Trophoblast cell (in vitro differentiated cells and primary cell): ENCODE measurements at regions not wholly inside any gene's neighbourhood (a gene's known extent, or its start where the extent isn't known, plus 50 kb on each side); places are given as distances from the start of the nearest gene placed in this dataset.

Experiments
- DNase-seq, 2 donors: peaks; one replicate each; pipeline ENCODE4 v3.0.0-alpha.2; 2016
- H2AFZ ChIP-seq: 2 replicates; pipeline ENCODE4 v1.6.1; 2013; ENCODE audit warnings: low read length, moderate library complexity, mild to moderate bottlenecking; ENCODE audit not compliant: insufficient read depth, poor library complexity
- H2AK5ac ChIP-seq: 2 replicates; pipeline ENCODE4 v1.6.1; 2013; ENCODE audit warnings: mild to moderate bottlenecking, low read length
- H2BK120ac ChIP-seq: 2 replicates; pipeline ENCODE4 v1.6.1; 2013; ENCODE audit warnings: low read length, mild to moderate bottlenecking, moderate library complexity; ENCODE audit not compliant: insufficient read depth, poor library complexity
- H2BK12ac ChIP-seq: 2 replicates; pipeline ENCODE4 v1.6.1; 2013; ENCODE audit warnings: mild to moderate bottlenecking, low read length, moderate library complexity
- H2BK5ac ChIP-seq: 2 replicates; pipeline ENCODE4 v1.6.1; 2013; ENCODE audit warnings: low read length, low read depth, moderate library complexity, mild to moderate bottlenecking; ENCODE audit not compliant: poor library complexity
- H3K14ac ChIP-seq: 2 replicates; pipeline ENCODE4 v1.6.1; 2013; ENCODE audit warnings: mild to moderate bottlenecking, low read length
- H3K18ac ChIP-seq: 2 replicates; pipeline ENCODE4 v1.6.1; 2013; ENCODE audit warnings: mild to moderate bottlenecking, low read length
- H3K23ac ChIP-seq: 2 replicates; pipeline ENCODE4 v1.6.1; 2013; ENCODE audit warnings: low read length
- H3K27ac ChIP-seq: 2 replicates; pipeline ENCODE4 v1.5.1; 2013; ENCODE audit warnings: low read depth, mild to moderate bottlenecking, inconsistent platforms, low read length, moderate library complexity
- H3K27me3 ChIP-seq: 2 replicates; pipeline ENCODE4 v1.6.1; 2013; ENCODE audit warnings: inconsistent platforms, mild to moderate bottlenecking, low read length, moderate library complexity; ENCODE audit not compliant: insufficient read depth
- H3K36me3 ChIP-seq, 2 experiments: 1 replicate in 1 of 2; 2 replicates in 1 of 2; pipeline ENCODE4 v1.6.1; 2013; ENCODE audit warnings: low read length in 2 of 2, mild to moderate bottlenecking in 2 of 2, moderate library complexity in 1 of 2; ENCODE audit not compliant: insufficient read depth in 2 of 2, control insufficient read depth in 1 of 2
- H3K4ac ChIP-seq: 2 replicates; pipeline ENCODE4 v1.6.1; 2013; ENCODE audit warnings: low read depth, mild to moderate bottlenecking, low read length, moderate library complexity
- H3K4me1 ChIP-seq, 2 experiments: 1 replicate in 1 of 2; 2 replicates in 1 of 2; pipeline ENCODE4 v1.6.1; 2013; ENCODE audit warnings: low read length in 2 of 2, mild to moderate bottlenecking in 2 of 2, moderate library complexity in 1 of 2; ENCODE audit not compliant: insufficient read depth in 2 of 2, control insufficient read depth in 1 of 2
- H3K4me2 ChIP-seq: 2 replicates; pipeline ENCODE4 v1.6.1; 2013; ENCODE audit warnings: inconsistent platforms, mild to moderate bottlenecking, low read length, moderate library complexity
- H3K4me3 ChIP-seq: 2 replicates; pipeline ENCODE4 v1.5.1; 2013; ENCODE audit warnings: mild to moderate bottlenecking, low read depth, low read length, inconsistent platforms
- H3K79me1 ChIP-seq: one replicate; pipeline ENCODE4 v1.6.1; 2013; ENCODE audit warnings: low read length
- H3K79me2 ChIP-seq: 2 replicates; pipeline ENCODE4 v1.6.1; 2013; ENCODE audit warnings: low read length, mild to moderate bottlenecking; ENCODE audit not compliant: control insufficient read depth, insufficient read depth, poor library complexity
- H3K9ac ChIP-seq: 2 replicates; pipeline ENCODE4 v1.6.1; 2013; ENCODE audit warnings: mild to moderate bottlenecking, low read length
- H3K9me3 ChIP-seq: 2 replicates; pipeline ENCODE4 v1.6.1; 2013; ENCODE audit warnings: low read depth, mild to moderate bottlenecking, control low read depth, inconsistent platforms, low read length; ENCODE audit not compliant: insufficient read depth
- H4K12ac ChIP-seq: 2 replicates; pipeline ENCODE4 v1.6.1; 2013; ENCODE audit warnings: low read depth, mild to moderate bottlenecking, low read length, moderate library complexity
- H4K8ac ChIP-seq: 2 replicates; pipeline ENCODE4 v1.6.1; 2013; ENCODE audit warnings: low read depth, mild to moderate bottlenecking, low read length, moderate library complexity
- H4K91ac ChIP-seq: one replicate; pipeline ENCODE4 v1.6.1; 2013; ENCODE audit warnings: low read depth, mild to moderate bottlenecking, low read length, moderate library complexity
- WGBS: extraction: QIAGEN DNeasy Blood & Tissue Kit; methylation state at CpG from one replicate; pipeline ENCODE4 v1.1.7; 2013; ENCODE audit warnings: missing lambda C conversion rate; ENCODE audit not compliant: insufficient read length, insufficient coverage; ENCODE audit errors: extremely low coverage; 5-methylcytosine and 5-hydroxymethylcytosine counted together

DNA sequence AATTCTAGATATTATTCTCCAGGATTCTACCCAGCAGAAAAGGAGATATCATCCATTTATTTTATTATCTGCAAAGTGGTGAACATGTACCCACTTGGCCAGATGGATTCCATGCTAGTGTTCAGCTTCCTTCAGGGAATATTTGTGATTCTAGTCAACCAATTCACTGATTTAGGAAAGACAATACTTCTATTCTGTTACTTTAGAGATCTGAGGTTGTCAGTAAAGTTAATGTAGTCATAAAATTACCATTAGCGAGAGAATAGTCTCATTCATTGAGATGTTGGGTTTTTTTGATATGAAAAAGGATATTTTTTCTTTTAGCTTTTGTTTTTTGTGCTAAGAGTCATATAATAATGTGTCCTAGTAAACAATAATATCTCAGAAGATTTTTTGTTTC, 222.8 kb downstream of the CGGBP1 start:
- H2BK12ac ChIP-seq = no peak overlapping the region
- WGBS = no CpG with 5 or more reads among the region's 1 CpG
- H3K36me3 ChIP-seq = no peaks in the 10 kb centered on the region
- H2BK120ac ChIP-seq = no peak overlapping the region
- H3K4ac ChIP-seq = no peak overlapping the region
- no peak overlapping the region for H3K9ac ChIP-seq
- H3K18ac ChIP-seq = no peak overlapping the region
- no peak overlapping the region for H4K12ac ChIP-seq
- H3K4me2 ChIP-seq = no peak overlapping the region
- H2AK5ac ChIP-seq = no peak overlapping the region
- H4K8ac ChIP-seq = no peak overlapping the region
- H3K14ac ChIP-seq = no peak overlapping the region
- no peak overlapping the region for H3K27ac ChIP-seq
- no peak overlapping the region for H2BK5ac ChIP-seq
- no peaks in the 10 kb centered on the region for H3K9me3 ChIP-seq
- no peak for DNase-seq
- no peak overlapping the region for H2AFZ ChIP-seq
- no peaks in the 10 kb centered on the region for H3K27me3 ChIP-seq
- no peaks in the 10 kb centered on the region for H3K79me2 ChIP-seq
- peaks cover 0 to 2% of the 10 kb centered on the region in 2 experiments for H3K4me1 ChIP-seq
- H3K79me1 ChIP-seq = no peaks in the 10 kb centered on the region
- H3K4me3 ChIP-seq = no peak overlapping the region
- no peak overlapping the region for H4K91ac ChIP-seq
- no peak overlapping the region for H3K23ac ChIP-seq

DNA sequence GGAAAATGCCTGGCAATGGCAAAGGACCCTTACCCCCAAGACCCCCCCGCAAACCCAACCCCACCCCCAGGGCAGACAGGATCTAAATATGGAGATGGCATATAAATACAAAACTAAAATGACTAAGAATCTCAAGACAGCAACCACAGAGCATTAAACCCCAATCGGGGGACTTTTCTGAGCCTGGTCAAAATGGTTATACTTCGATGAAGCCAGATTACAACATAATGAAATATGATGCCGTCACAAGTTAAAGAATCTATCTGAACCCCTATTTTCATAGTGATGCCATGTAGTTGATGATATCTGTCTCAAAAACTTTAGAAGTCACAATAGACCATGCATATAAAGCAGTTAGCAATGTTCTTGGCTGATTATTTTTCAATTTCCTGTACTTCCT, 223.6 kb downstream of the CGGBP1 start:
- H3K4me1 ChIP-seq = peaks cover 0 to 2% of the 10 kb centered on the region in 2 experiments
- H3K36me3 ChIP-seq = no peaks in the 10 kb centered on the region
- no peak overlapping the region for H3K27ac ChIP-seq
- no peaks in the 10 kb centered on the region for H3K27me3 ChIP-seq
- no peak overlapping the region for H3K23ac ChIP-seq
- H3K79me1 ChIP-seq = no peaks in the 10 kb centered on the region
- no peak overlapping the region for H3K9ac ChIP-seq
- DNase-seq = no peak
- no peak overlapping the region for H2BK120ac ChIP-seq
- no peak overlapping the region for H2BK12ac ChIP-seq
- H2AK5ac ChIP-seq = no peak overlapping the region
- H3K4ac ChIP-seq = no peak overlapping the region
- no peak overlapping the region for H4K12ac ChIP-seq
- no peak overlapping the region for H4K91ac ChIP-seq
- no peak overlapping the region for H2BK5ac ChIP-seq
- H4K8ac ChIP-seq = no peak overlapping the region
- H3K79me2 ChIP-seq = no peaks in the 10 kb centered on the region
- H3K4me3 ChIP-seq = no peak overlapping the region
- H3K18ac ChIP-seq = no peak overlapping the region
- H3K14ac ChIP-seq = no peak overlapping the region
- H3K4me2 ChIP-seq = no peak overlapping the region
- H3K9me3 ChIP-seq = no peaks in the 10 kb centered on the region
- whole genome bisulfite sequencing = no CpG with 5 or more reads among the region's 4 CpGs
- H2AFZ ChIP-seq = no peak overlapping the region

GRCh38 chr3:87834327-87834726, 224.5 kb downstream of the CGGBP1 start:
- Histone ChIP-seq H3K9ac (no peak overlapping the region), H3K79me2 (no peaks in the 10 kb centered on the region), H2AK5ac (no peak overlapping the region), H3K14ac (no peak overlapping the region), H3K18ac (no peak overlapping the region), H3K36me3 (no peaks in the 10 kb centered on the region), H4K12ac (no peak overlapping the region), H2BK12ac (no peak overlapping the region), H4K91ac (no peak overlapping the region), H3K27me3 (no peaks in the 10 kb centered on the region), H3K4me3 (no peak overlapping the region), H4K8ac (no peak overlapping the region), H2BK5ac (no peak overlapping the region), H3K4me1 (peaks cover 0 to 2% of the 10 kb centered on the region in 2 experiments), H3K23ac (no peak overlapping the region), H3K27ac (no peak overlapping the region), H3K9me3 (no peaks in the 10 kb centered on the region), H2AFZ (no peak overlapping the region), H3K4ac (no peak overlapping the region), H3K79me1 (no peaks in the 10 kb centered on the region), H3K4me2 (no peak overlapping the region), H2BK120ac (no peak overlapping the region)
- no CpG with 5 or more reads among the region's 2 CpGs for WGBS
- DNase-seq = no peak

- H2BK12ac ChIP-seq = no peak overlapping the region
- H3K36me3 ChIP-seq = no peaks in the 10 kb centered on the region
- no peak overlapping the region for H3K4ac ChIP-seq
- H4K91ac ChIP-seq = no peak overlapping the region
- H3K27me3 ChIP-seq = no peaks in the 10 kb centered on the region
- no peaks in the 10 kb centered on the region for H3K9me3 ChIP-seq
- DNase-seq = no peak
- H2BK5ac ChIP-seq = no peak overlapping the region
- no peak overlapping the region for H4K12ac ChIP-seq
- peaks cover 0 to 2% of the 10 kb centered on the region in 2 experiments for H3K4me1 ChIP-seq
- H3K4me2 ChIP-seq = no peak overlapping the region
- H3K4me3 ChIP-seq = no peak overlapping the region
- no peak overlapping the region for H2AK5ac ChIP-seq
- H2BK120ac ChIP-seq = no peak overlapping the region
- H3K18ac ChIP-seq = no peak overlapping the region
- no peaks in the 10 kb centered on the region for H3K79me2 ChIP-seq
- H2AFZ ChIP-seq = no peak overlapping the region
- H3K9ac ChIP-seq = no peak overlapping the region
- H3K27ac ChIP-seq = no peak overlapping the region
- no peak overlapping the region for H4K8ac ChIP-seq
- H3K23ac ChIP-seq = no peak overlapping the region
- no peak overlapping the region for H3K14ac ChIP-seq
- no peaks in the 10 kb centered on the region for H3K79me1 ChIP-seq
These were observed 225.8 kb downstream of the CGGBP1 start for GRCh38 chr3:87833039-87833377.

DNA sequence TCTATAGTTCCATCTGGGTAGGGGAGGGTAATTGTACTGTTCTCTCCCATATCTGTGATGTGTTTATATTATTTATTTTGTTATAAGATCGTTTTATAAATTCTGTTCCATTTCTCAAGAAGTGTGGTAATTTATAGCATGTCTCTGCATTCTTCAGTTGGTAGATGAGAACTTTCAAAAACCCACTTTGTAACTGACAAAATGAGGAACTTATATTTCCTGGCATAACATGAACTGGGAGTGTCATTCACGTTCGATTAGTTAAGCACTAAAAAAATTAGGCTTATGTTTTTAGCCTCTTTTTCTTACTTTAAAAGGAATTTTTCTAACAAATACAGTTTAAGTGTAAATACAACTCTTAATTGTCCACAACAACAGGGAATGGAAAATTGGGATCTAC, 230.8 kb downstream of the CGGBP1 start:
- Histone ChIP-seq H2BK5ac (no peak overlapping the region), H2BK12ac (no peak overlapping the region), H3K9ac (no peak overlapping the region), H4K12ac (no peak overlapping the region), H3K9me3 (no peaks in the 10 kb centered on the region), H3K4me3 (no peak overlapping the region), H3K27ac (no peak overlapping the region), H3K79me1 (no peaks in the 10 kb centered on the region), H2AK5ac (no peak overlapping the region), H2BK120ac (no peak overlapping the region), H3K18ac (no peak overlapping the region), H3K4me1 (peaks cover 0 to 2% of the 10 kb centered on the region in 2 experiments), H3K23ac (no peak overlapping the region), H3K27me3 (no peaks in the 10 kb centered on the region), H3K36me3 (no peaks in the 10 kb centered on the region), H3K4ac (no peak overlapping the region), H4K91ac (no peak overlapping the region), H4K8ac (no peak overlapping the region), H3K4me2 (no peak overlapping the region), H2AFZ (no peak overlapping the region), H3K79me2 (no peaks in the 10 kb centered on the region), H3K14ac (no peak overlapping the region)
- DNase-seq = no peak
- WGBS = no CpG with 5 or more reads among the region's 3 CpGs
